ENCODE measurements at regions not wholly inside any gene's neighbourhood (a gene's known extent, or its start where the extent isn't known, plus 50 kb on each side); places are given as distances from the start of the nearest gene placed in this dataset.

DNA sequence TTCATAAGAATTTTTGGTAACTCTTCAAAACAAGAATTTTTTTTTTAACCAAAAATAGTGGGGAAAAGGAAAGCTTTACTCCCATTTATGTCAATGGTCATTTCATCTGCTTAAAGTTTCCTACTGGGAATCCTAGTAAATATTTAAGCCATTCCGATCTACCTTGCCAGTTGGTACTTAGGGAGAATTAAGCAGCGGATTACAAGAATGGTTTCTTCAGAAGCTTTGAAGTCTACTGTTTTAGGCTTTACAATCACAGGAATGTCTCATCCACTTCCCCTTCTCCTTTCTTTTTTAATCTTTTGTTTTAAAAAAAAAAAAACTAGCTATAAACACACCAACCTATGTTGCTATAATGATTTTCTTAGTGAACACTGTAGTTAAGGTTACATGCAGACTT is 341.4 kb upstream of the ATP11B start:
- TF ChIP-seq EZH2 (IDR thresholded peaks at IDR 0.05; ENCODE audit: borderline replicate concordance, insufficient read depth, low read depth, low read length, poor library complexity, severe bottlenecking): no peak
- TF ChIP-seq, protein P1, sequence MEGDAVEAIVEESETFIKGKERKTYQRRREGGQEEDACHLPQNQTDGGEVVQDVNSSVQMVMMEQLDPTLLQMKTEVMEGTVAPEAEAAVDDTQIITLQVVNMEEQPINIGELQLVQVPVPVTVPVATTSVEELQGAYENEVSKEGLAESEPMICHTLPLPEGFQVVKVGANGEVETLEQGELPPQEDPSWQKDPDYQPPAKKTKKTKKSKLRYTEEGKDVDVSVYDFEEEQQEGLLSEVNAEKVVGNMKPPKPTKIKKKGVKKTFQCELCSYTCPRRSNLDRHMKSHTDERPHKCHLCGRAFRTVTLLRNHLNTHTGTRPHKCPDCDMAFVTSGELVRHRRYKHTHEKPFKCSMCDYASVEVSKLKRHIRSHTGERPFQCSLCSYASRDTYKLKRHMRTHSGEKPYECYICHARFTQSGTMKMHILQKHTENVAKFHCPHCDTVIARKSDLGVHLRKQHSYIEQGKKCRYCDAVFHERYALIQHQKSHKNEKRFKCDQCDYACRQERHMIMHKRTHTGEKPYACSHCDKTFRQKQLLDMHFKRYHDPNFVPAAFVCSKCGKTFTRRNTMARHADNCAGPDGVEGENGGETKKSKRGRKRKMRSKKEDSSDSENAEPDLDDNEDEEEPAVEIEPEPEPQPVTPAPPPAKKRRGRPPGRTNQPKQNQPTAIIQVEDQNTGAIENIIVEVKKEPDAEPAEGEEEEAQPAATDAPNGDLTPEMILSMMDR (IDR thresholded peaks at IDR 0.05): no peak
